IMR-90 (cell line): ENCODE measurements at regions not wholly inside any gene's neighbourhood (a gene's known extent, or its start where the extent isn't known, plus 50 kb on each side); places are given as distances from the start of the nearest gene placed in this dataset.

Experiments
- ATAC-seq: fragments of 200-7000 bp; cut with Tn5 transposase; 2 replicates; pipeline ENCODE4 v1.9.1; 2020; ENCODE audit warnings: low read depth, mild to moderate bottlenecking, moderate library complexity
- BruUV-seq: library from RNA; stranded (reverse); fragments of 400-500 nt; replicated peaks from 2 replicates; lab custom pipeline; 2021; lab: Mats Ljungman, UMichigan
- CTCF ChIA-PET: fragments of 300-600 bp; formaldehyde crosslinking; extraction: SDS; loops from one replicate; lab custom pipeline; 2021; ENCODE audit warnings: antibody characterized with exemption; lab: Yijun Ruan, JAX
- POLR2A ChIA-PET: fragments of 300-600 bp; sonication (Branson Sonifier 250); formaldehyde crosslinking; loops from one replicate; lab custom pipeline; 2022; ENCODE audit warnings: antibody characterized with exemption; ENCODE audit not compliant: unreplicated experiment; lab: Charles Lee
- DNase-seq: peaks from one replicate; pipeline ENCODE4 v3.0.0; 2013
- H2AFZ ChIP-seq: replicated peaks from 2 replicates; pipeline ENCODE3; 2013; ENCODE audit warnings: low read length, mild to moderate bottlenecking; ENCODE audit not compliant: poor library complexity
- H2AK5ac ChIP-seq: 2 replicates; pipeline ENCODE4 v1.6.1; 2013; ENCODE audit warnings: low read depth, low read length, inconsistent platforms
- H2AK9ac ChIP-seq: replicated peaks from 2 replicates; pipeline ENCODE3; 2013; ENCODE audit warnings: mild to moderate bottlenecking, low read depth, low read length, moderate library complexity; ENCODE audit not compliant: poor library complexity
- H2BK120ac ChIP-seq: 2 replicates; pipeline ENCODE4 v1.6.1; 2013; ENCODE audit warnings: low read depth, low read length, inconsistent platforms
- H2BK15ac ChIP-seq: 3 replicates; pipeline ENCODE4 v1.6.1; 2013; ENCODE audit warnings: low read depth, low read length, inconsistent platforms
- H2BK20ac ChIP-seq: 2 replicates; pipeline ENCODE4 v1.6.1; 2013; ENCODE audit warnings: low read depth, mild to moderate bottlenecking, inconsistent platforms, low read length, moderate library complexity
- H2BK5ac ChIP-seq: 2 replicates; pipeline ENCODE4 v1.6.1; 2013; ENCODE audit warnings: mild to moderate bottlenecking, low read depth, low read length, inconsistent platforms; ENCODE audit not compliant: poor library complexity, severe bottlenecking
- H3K14ac ChIP-seq: replicated peaks from 2 replicates; pipeline ENCODE4 v1.6.1; 2013; ENCODE audit warnings: low read depth, low read length, inconsistent platforms
- H3K18ac ChIP-seq: 2 replicates; pipeline ENCODE4 v1.6.1; 2013; ENCODE audit warnings: low read depth, low read length, control low read depth
- H3K23ac ChIP-seq: 2 replicates; pipeline ENCODE4 v1.6.1; 2013; ENCODE audit warnings: low read depth, low read length, inconsistent platforms
- H3K27ac ChIP-seq: 2 replicates; pipeline ENCODE4 v1.5.1; 2013; ENCODE audit warnings: mild to moderate bottlenecking, control low read depth, low read length; ENCODE audit not compliant: insufficient read depth
- H3K27me3 ChIP-seq: 2 replicates; pipeline ENCODE4 v1.6.1; 2013; ENCODE audit warnings: low read length; ENCODE audit not compliant: control insufficient read depth, insufficient read depth
- H3K36me3 ChIP-seq: 2 replicates; pipeline ENCODE4 v1.6.1; 2013; ENCODE audit warnings: low read length, mixed read lengths; ENCODE audit not compliant: control insufficient read depth, insufficient read depth
- H3K4ac ChIP-seq: 2 replicates; pipeline ENCODE4 v1.6.1; 2013; ENCODE audit warnings: low read depth, low read length, inconsistent platforms
- H3K4me1 ChIP-seq: 2 replicates; pipeline ENCODE4 v1.6.1; 2013; ENCODE audit warnings: low read length, mixed read lengths; ENCODE audit not compliant: control insufficient read depth, insufficient read depth
- H3K4me2 ChIP-seq: 2 replicates; pipeline ENCODE4 v1.6.1; 2013; ENCODE audit warnings: low read depth, mild to moderate bottlenecking, control low read depth, low read length, moderate library complexity
- H3K4me3 ChIP-seq: 2 replicates; pipeline ENCODE4 v1.5.1; 2013; ENCODE audit warnings: low read depth, mild to moderate bottlenecking, control low read depth, low read length, moderate library complexity; ENCODE audit not compliant: insufficient read depth
- H3K56ac ChIP-seq: 2 replicates; pipeline ENCODE4 v1.6.1; 2013; ENCODE audit warnings: low read length, inconsistent platforms; ENCODE audit not compliant: insufficient read depth; ENCODE audit errors: extremely low read depth
- H3K79me1 ChIP-seq, 2 experiments: 2 replicates each; pipeline ENCODE4 v1.6.1; 2013; ENCODE audit warnings: low read length in 2 of 2, inconsistent platforms in 1 of 2, low read depth in 1 of 2
- H3K9ac ChIP-seq: 2 replicates; pipeline ENCODE4 v1.6.1; 2013; ENCODE audit warnings: low read depth, low read length, control low read depth
- H3K9me1 ChIP-seq: 2 replicates; pipeline ENCODE4 v1.6.1; 2013; ENCODE audit warnings: low read length, inconsistent platforms; ENCODE audit not compliant: insufficient read depth
- H3K9me3 ChIP-seq: 2 replicates; pipeline ENCODE4 v1.6.1; 2013; ENCODE audit warnings: low read length; ENCODE audit not compliant: control insufficient read depth, insufficient read depth
- H4K20me1 ChIP-seq: 2 replicates; pipeline ENCODE4 v1.6.1; 2013; ENCODE audit warnings: low read length, inconsistent platforms; ENCODE audit not compliant: insufficient read depth
- H4K5ac ChIP-seq: 2 replicates; pipeline ENCODE4 v1.6.1; 2013; ENCODE audit warnings: mild to moderate bottlenecking, low read depth, low read length, control low read depth
- H4K8ac ChIP-seq, 2 experiments: 2 replicates each; pipeline ENCODE4 v1.6.1; 2013; ENCODE audit warnings: low read depth in 2 of 2, low read length in 2 of 2, control low read depth in 1 of 2, inconsistent platforms in 1 of 2
- H4K91ac ChIP-seq: 2 replicates; pipeline ENCODE4 v1.6.1; 2013; ENCODE audit warnings: low read depth, low read length, inconsistent platforms; ENCODE audit not compliant: insufficient read depth
- CTCF ChIP-seq: conservative IDR thresholded peaks from 2 replicates; pipeline ENCODE4 v1.5.1; 2012; ENCODE audit warnings: mild to moderate bottlenecking, low read depth, low read length, improper control_type of control experiment
- ELK1 ChIP-seq: fragments of 150-350 bp; IDR thresholded peaks from 2 replicates; pipeline ENCODE4 v1.6.1; 2016; ENCODE audit warnings: low read depth, mild to moderate bottlenecking, low read length, moderate library complexity, borderline replicate concordance
- FOS ChIP-seq: fragments of 150-350 bp; IDR thresholded peaks from 2 replicates; pipeline ENCODE4 v1.6.1; 2016; ENCODE audit warnings: low read depth, low read length
- MAZ ChIP-seq: IDR thresholded peaks from 2 replicates; pipeline ENCODE4 v1.6.1; 2012; ENCODE audit warnings: low read depth, mild to moderate bottlenecking, low read length, improper control_type of control experiment, moderate library complexity, borderline replicate concordance
- MXI1 ChIP-seq: IDR thresholded peaks from 2 replicates; pipeline ENCODE4 v1.6.1; 2012; ENCODE audit warnings: low read depth, mild to moderate bottlenecking, low read length, moderate library complexity, borderline replicate concordance
- POLR2A ChIP-seq: IDR thresholded peaks from 2 replicates; pipeline ENCODE4 v1.6.1; 2012; ENCODE audit warnings: mild to moderate bottlenecking, low read depth, low read length
- RAD21 ChIP-seq: IDR thresholded peaks from 2 replicates; pipeline ENCODE4 v1.6.1; 2012; ENCODE audit warnings: low read length, improper control_type of control experiment
- RCOR1 ChIP-seq: IDR thresholded peaks from 2 replicates; pipeline ENCODE4 v1.6.1; 2012; ENCODE audit warnings: mild to moderate bottlenecking, low read length, improper control_type of control experiment; ENCODE audit not compliant: insufficient replicate concordance
- RFX5 ChIP-seq: IDR thresholded peaks from 2 replicates; pipeline ENCODE4 v1.8.0; 2012; ENCODE audit warnings: low read depth, mild to moderate bottlenecking, low read length, moderate library complexity
- SMC3 ChIP-seq: fragments of 150-350 bp; IDR thresholded peaks from 2 replicates; pipeline ENCODE4 v1.6.1; 2016; ENCODE audit warnings: low read depth, mild to moderate bottlenecking, antibody characterized with exemption, low read length, moderate library complexity
- WGBS, 2 experiments: methylation state at CpG; one replicate each; pipeline versions ENCODE4 v1.1.5 to v1.1.7; 2013; ENCODE audit warnings: missing lambda C conversion rate in 2 of 2; ENCODE audit not compliant: insufficient read length in 1 of 2; ENCODE audit errors: extremely low coverage in 2 of 2; 5-methylcytosine and 5-hydroxymethylcytosine counted together
- dilution Hi-C: fragments of 300-500 bp; cut with HindIII; formaldehyde crosslinking; loops from one replicate; pipeline ENCODE4 v1.14.3; 2018; ENCODE audit warnings: low sequenced_read_pairs; ENCODE audit not compliant: unreplicated experiment
- in situ Hi-C: fragments of 300-500 bp; cut with MboI; formaldehyde crosslinking; loops from 3 replicates; pipeline ENCODE4 v1.14.3; 2019; ENCODE audit warnings: low sequenced_read_pairs, inconsistent platforms, mixed read lengths
- intact Hi-C: fragments of 100-400 bp; cut with micrococcal nuclease; formaldehyde crosslinking; loops from 2 replicates; pipeline ENCODE4 v1.10.0; 2022
- TF ChIP-seq, protein P1 (sequence below): fragments of 150-350 bp; IDR thresholded peaks from 2 replicates; pipeline ENCODE4 v1.6.1; 2017; ENCODE audit warnings: mild to moderate bottlenecking, antibody characterized with exemption, low read length, low read depth

GRCh38 chr4:147094238-147094637 is 148.6 kb upstream of the TTC29 start:
- Histone ChIP-seq H2BK15ac (no peak overlapping the region), H3K9me1 (no peaks in the 10 kb centered on the region), H4K8ac (no peak overlapping the region), H3K23ac (no peak overlapping the region), H3K9ac (no peak overlapping the region), H3K56ac (no peak overlapping the region), H4K91ac (no peak overlapping the region), H3K27me3 (no peaks in the 10 kb centered on the region), H2BK5ac (no peak overlapping the region), H2AK5ac (no peak overlapping the region), H3K4me2 (no peak overlapping the region), H4K20me1 (no peaks in the 10 kb centered on the region), H3K79me1 (no peaks in the 10 kb centered on the region), H3K4me3 (no peak overlapping the region), H3K4ac (no peak overlapping the region), H3K27ac (no peak overlapping the region), H3K14ac (no peak overlapping the region; the same call in 1 of the 2 replicates), H4K5ac (no peak overlapping the region), H2BK120ac (0 out of 2 replicates have a peak overlapping the region, but pooled peaks have one; percentile 13), H2AK9ac (no peak overlapping the region), H3K4me1 (no peaks in the 10 kb centered on the region), H2BK20ac (no peak overlapping the region), H3K36me3 (no peaks in the 10 kb centered on the region), H3K18ac (no peak overlapping the region), H3K9me3 (no peaks in the 10 kb centered on the region), H2AFZ (no peak overlapping the region)
- no CpG with 5 or more reads among the region's 2 CpGs for WGBS, 2 experiments
- intact Hi-C loops: loop anchor here (10.0 kb wide), 2 partner anchors 569 to 989 kb away; partner anchors contain the start of gene SLC10A7
- BruUV-seq: no TSS peak
- no peak for TF ChIP-seq RCOR1
- no peak for TF ChIP-seq RAD21
- TF ChIP-seq, protein P1, sequence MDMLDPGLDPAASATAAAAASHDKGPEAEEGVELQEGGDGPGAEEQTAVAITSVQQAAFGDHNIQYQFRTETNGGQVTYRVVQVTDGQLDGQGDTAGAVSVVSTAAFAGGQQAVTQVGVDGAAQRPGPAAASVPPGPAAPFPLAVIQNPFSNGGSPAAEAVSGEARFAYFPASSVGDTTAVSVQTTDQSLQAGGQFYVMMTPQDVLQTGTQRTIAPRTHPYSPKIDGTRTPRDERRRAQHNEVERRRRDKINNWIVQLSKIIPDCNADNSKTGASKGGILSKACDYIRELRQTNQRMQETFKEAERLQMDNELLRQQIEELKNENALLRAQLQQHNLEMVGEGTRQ: no peak
- no peak for TF ChIP-seq ELK1
- no peak for TF ChIP-seq POLR2A
- TF ChIP-seq FOS: no peak
- no peak for TF ChIP-seq MXI1
- no peak for TF ChIP-seq RFX5
- no peak for TF ChIP-seq CTCF
- TF ChIP-seq SMC3: no peak
- TF ChIP-seq MAZ: no peak
- CTCF ChIA-PET: interaction anchor here (0.9 to 1.0 kb wide), 2 partner anchors 70 to 75 kb away, joined by 3 to 7 read pairs; no protein-coding TSS in a partner anchor
- dilution Hi-C loops: no loop called here
- POLR2A ChIA-PET: no interaction called here
- DNase-seq (no peak), ATAC-seq (no peak)
- in situ Hi-C loops: loop anchor here (10.0 kb wide), 1 partner anchor 759 kb away; no protein-coding TSS in a partner anchor
